H1 (cell line): ENCODE measurements at regions not wholly inside any gene's neighbourhood (a gene's known extent, or its start where the extent isn't known, plus 50 kb on each side); places are given as distances from the start of the nearest gene placed in this dataset.

ENCODE experiments used
- EZH2 ChIP-seq: fragments of 200-600 bp; sonication (generic); IDR thresholded peaks from 2 replicates; pipeline ENCODE4 v1.7.1; 2012; ENCODE audit warnings: low read depth, mild to moderate bottlenecking, moderate library complexity, low read length, inconsistent platforms; ENCODE audit not compliant: severe bottlenecking
- GTF2F1 ChIP-seq: IDR thresholded peaks from 2 replicates; pipeline ENCODE4 v1.6.1; 2012; ENCODE audit warnings: low read depth, low read length, improper control_type of control experiment, borderline replicate concordance
- JUN ChIP-seq: IDR thresholded peaks from 2 replicates; pipeline ENCODE4 v1.6.1; 2011; ENCODE audit warnings: low read depth, mild to moderate bottlenecking, improper control_type of control experiment, low read length
- POLR2AphosphoS5 ChIP-seq: IDR thresholded peaks from 2 replicates; pipeline ENCODE4 v1.6.1; 2011; ENCODE audit warnings: low read depth, low read length
- TEAD4 ChIP-seq: IDR thresholded peaks from 2 replicates; pipeline ENCODE4 v1.6.1; 2012; ENCODE audit warnings: low read depth, low read length, inconsistent platforms, mixed read lengths

DNA sequence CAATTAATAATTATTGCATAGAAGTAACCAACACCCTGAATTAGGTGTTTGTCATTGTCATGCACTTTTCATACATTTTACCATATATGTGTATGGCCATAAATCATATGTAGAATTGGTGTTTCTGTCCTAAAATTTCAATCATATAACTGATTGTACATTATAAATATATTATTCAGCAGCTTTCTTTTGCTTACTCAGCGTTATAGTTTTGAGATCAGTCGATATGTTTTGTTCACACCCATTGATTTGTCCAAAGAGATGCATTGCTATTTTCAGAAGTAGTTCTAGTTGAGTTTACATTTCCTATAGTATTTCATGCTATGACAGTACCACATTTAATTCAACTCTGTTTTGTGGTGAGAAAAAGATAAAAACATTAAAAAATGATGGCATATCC, 50.5 kb upstream of the PARP4 start:
- TF ChIP-seq GTF2F1 = no peak
- no peak for TF ChIP-seq JUN
- no peak for TF ChIP-seq POLR2AphosphoS5
- TF ChIP-seq EZH2 = no peak
- TF ChIP-seq TEAD4 = no peak
